Memory B cell (primary cell): ENCODE measurements at regions not wholly inside any gene's neighbourhood (a gene's known extent, or its start where the extent isn't known, plus 50 kb on each side); places are given as distances from the start of the nearest gene placed in this dataset.

Experiments used
- ATAC-seq: fragments of 150-1000 bp; cut with Tn5 transposase; 2 replicates; pipeline ENCODE4 v1.10.0; 2021; ENCODE audit warnings: low read depth, mild to moderate bottlenecking, moderate library complexity
- DNase-seq, 2 donors: peaks; one replicate each; pipeline ENCODE4 v3.0.0; 2022; ENCODE audit warnings: low spot score in 2 of 2
- H3K27ac Mint-ChIP-seq: one replicate; pipeline ENCODE4 v1.8.0; 2022; ENCODE audit warnings: mild to moderate bottlenecking, moderate library complexity, mixed read lengths
- H3K27me3 Mint-ChIP-seq: one replicate; pipeline ENCODE4 v1.8.0; 2022; ENCODE audit warnings: mixed read lengths
- H3K36me3 Mint-ChIP-seq: one replicate; pipeline ENCODE4 v1.8.0; 2022; ENCODE audit warnings: mild to moderate bottlenecking, mixed read lengths
- H3K4me1 Mint-ChIP-seq: one replicate; pipeline ENCODE4 v1.8.0; 2022; ENCODE audit warnings: mixed read lengths
- H3K4me3 Mint-ChIP-seq: one replicate; pipeline ENCODE4 v1.8.0; 2022; ENCODE audit warnings: mild to moderate bottlenecking, moderate library complexity, mixed read lengths
- H3K9me3 Mint-ChIP-seq: one replicate; pipeline ENCODE4 v1.8.0; 2022; ENCODE audit warnings: mixed read lengths

DNA sequence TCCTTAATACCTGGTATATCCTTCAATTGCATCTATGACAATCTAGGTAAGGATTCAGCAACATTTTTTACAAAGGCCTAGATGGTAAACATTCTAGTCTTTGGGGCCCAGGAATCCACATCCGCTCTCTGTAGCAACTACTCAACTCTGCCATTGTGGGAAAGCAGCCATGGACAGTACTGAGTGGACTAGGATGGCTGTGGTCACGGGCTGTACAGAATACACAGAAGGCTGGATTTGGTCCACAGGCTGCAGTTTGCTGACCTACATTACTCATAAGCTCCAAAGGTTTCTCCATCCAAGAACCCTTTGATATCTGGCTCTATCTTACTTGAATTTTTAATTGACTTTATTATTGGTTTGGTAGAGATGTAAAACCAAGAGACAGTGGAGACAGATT is 418.3 kb upstream of the LRRTM1 start:
- H3K4me1 Mint-ChIP-seq = no peaks in the 10 kb centered on the region
- no peaks in the 10 kb centered on the region for H3K27me3 Mint-ChIP-seq
- H3K27ac Mint-ChIP-seq = no peak overlapping the region
- DNase-seq (no peak), ATAC-seq (no peak)
- H3K4me3 Mint-ChIP-seq = no peak overlapping the region
- peaks cover 5% of the 10 kb centered on the region for H3K9me3 Mint-ChIP-seq
- no peaks in the 10 kb centered on the region for H3K36me3 Mint-ChIP-seq

DNA sequence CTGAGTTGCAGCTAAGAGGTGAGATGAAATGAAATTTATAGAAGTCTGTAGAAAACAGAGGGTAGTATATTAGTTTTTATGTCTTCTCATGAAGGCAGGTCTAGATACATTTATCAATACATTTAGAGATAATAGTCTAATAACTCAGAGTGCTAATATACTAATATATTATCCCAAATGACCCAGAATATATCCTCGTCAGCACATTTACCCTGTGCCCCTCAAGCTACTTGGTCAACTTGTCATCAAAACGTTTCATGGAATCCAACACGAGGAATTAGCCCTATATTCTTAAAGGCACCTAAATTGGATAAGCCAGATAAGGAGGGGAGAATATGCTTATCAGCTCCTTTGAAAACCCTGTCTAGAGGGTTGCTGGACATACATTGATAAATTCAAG is 415.1 kb upstream of the LRRTM1 start:
- Mint-ChIP-seq H3K4me3 (no peak overlapping the region), H3K27me3 (no peaks in the 10 kb centered on the region)

DNA sequence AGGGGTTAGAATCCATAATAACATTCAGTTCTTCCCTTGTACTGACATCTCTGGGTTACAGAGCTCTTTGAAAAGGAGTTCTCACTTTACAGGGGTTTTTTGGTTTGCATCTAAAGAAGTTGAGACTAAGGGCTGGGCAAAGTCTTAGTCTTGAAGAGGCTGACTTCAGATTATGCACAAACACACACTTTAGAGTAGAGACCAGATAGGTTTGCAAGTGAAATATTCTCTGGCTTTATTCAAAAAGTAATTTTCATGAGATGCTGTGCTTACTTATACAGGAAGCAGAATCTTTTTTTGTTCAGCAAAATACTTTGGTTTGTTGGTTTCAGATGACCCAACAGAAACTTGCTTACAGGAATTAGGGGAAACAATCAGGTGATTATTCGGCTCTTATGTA is 410.9 kb upstream of the LRRTM1 start:
- Mint-ChIP-seq H3K4me3 (no peak overlapping the region), H3K27ac (no peak overlapping the region), H3K4me1 (no peaks in the 10 kb centered on the region), H3K9me3 (peaks cover 5% of the 10 kb centered on the region), H3K36me3 (no peaks in the 10 kb centered on the region), H3K27me3 (no peaks in the 10 kb centered on the region)
- DNase-seq (no peak), ATAC-seq (no peak)

More for the DNA sequence above, 415.1 kb upstream of the LRRTM1 start:
- Mint-ChIP-seq H3K27ac (no peak overlapping the region), H3K36me3 (no peaks in the 10 kb centered on the region), H3K9me3 (peaks cover 5% of the 10 kb centered on the region), H3K4me1 (no peaks in the 10 kb centered on the region)
- no peak for DNase-seq
- ATAC-seq = no peak

DNA sequence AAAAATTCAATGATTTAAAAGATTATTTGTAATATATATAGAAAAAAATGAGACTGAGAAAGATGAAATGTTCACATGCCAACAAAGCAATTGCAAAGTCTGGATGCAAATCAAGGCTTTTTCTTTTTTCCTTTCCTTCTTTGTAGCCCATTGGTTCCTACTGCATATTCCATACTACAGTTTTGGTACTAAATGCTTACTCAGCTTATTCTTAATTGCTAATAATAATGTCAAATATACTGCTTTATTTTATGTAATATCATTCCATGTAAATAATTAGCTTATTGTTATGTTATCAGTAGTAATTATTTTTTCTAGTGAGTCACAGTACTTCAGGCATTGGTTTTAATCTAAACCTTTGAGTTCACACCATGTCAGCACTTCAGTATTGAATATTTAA is 407.4 kb upstream of the LRRTM1 start:
- Mint-ChIP-seq H3K27me3 (no peaks in the 10 kb centered on the region), H3K9me3 (peaks cover 5% of the 10 kb centered on the region)

DNA sequence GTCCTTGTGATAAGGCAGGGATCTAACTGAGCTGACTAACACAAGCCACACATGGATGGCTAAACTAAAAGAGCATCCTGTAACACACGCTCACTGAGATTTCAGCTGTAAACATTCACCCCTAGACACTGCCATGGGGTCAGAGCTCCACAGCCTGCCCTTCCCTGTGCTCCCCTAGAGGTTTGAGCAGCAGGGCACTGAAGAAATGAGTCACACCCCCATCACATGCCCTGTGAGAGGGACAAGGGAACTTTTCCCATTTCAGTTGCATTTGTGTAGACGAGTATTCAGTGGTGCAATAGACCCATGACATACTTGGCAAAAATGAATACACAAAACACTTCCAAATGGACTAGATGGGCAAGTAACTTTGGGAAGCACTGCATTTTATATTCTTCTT is 402.4 kb upstream of the LRRTM1 start:
- no peak overlapping the region for H3K4me3 Mint-ChIP-seq
- no peaks in the 10 kb centered on the region for H3K36me3 Mint-ChIP-seq
- no peaks in the 10 kb centered on the region for H3K27me3 Mint-ChIP-seq
- H3K27ac Mint-ChIP-seq = no peak overlapping the region
- H3K4me1 Mint-ChIP-seq = no peaks in the 10 kb centered on the region
- ATAC-seq = no peak
- DNase-seq = no peak
- H3K9me3 Mint-ChIP-seq = peaks cover 7% of the 10 kb centered on the region

More for the DNA sequence above, 407.4 kb upstream of the LRRTM1 start:
- Mint-ChIP-seq H3K27ac (no peak overlapping the region), H3K4me3 (no peak overlapping the region), H3K36me3 (no peaks in the 10 kb centered on the region), H3K4me1 (no peaks in the 10 kb centered on the region)
- ATAC-seq (no peak), DNase-seq (no peak)

DNA sequence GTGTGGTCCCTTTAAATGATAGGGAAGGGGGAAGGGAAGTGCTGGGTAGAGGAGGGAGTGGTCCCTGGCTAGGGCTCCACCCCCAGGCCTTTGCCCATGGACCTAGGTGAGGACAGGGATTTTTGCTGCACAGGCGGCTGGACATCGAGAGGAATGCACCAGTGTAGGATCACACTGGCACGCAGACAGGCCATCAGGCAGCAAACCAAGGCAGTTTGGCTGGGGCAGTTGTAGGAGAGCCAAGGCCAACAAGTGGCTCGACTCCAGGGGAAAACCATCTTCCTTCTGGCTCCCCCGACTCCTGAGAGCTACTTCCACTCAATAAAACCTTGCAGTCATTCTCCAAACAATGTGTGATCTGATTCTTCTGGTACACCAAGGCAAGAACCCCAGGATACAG is 402.0 kb upstream of the LRRTM1 start:
- peaks cover 8% of the 10 kb centered on the region for H3K9me3 Mint-ChIP-seq

DNA sequence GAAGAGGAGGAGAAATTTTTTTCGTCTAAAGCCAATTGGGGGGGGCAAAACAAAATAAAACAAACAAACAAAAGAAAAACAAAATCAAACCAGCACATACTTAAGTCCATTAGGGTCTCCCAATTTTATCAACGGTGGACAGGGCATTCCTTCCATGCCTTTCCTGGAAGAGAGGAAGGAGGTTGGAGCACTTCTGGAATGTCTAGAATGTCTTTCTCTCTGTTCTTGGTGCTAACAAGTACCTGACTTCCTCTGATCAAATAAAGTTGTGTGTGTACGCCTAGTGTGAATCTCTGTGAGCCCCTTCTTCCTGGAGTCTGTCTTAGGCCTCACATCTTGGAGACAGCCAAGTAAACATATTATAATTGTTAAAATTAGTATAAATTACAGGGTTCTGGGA is 399.0 kb upstream of the LRRTM1 start:
- Mint-ChIP-seq H3K9me3 (peaks cover 9% of the 10 kb centered on the region), H3K4me3 (no peak overlapping the region), H3K27me3 (no peaks in the 10 kb centered on the region), H3K4me1 (no peaks in the 10 kb centered on the region), H3K36me3 (no peaks in the 10 kb centered on the region), H3K27ac (no peak overlapping the region)
- DNase-seq = no peak
- no peak for ATAC-seq

More for the DNA sequence above, 402.0 kb upstream of the LRRTM1 start:
- ATAC-seq (no peak), DNase-seq (no peak)
- Mint-ChIP-seq H3K27ac (no peak overlapping the region), H3K4me1 (no peaks in the 10 kb centered on the region), H3K4me3 (no peak overlapping the region), H3K36me3 (no peaks in the 10 kb centered on the region), H3K27me3 (no peaks in the 10 kb centered on the region)

DNA sequence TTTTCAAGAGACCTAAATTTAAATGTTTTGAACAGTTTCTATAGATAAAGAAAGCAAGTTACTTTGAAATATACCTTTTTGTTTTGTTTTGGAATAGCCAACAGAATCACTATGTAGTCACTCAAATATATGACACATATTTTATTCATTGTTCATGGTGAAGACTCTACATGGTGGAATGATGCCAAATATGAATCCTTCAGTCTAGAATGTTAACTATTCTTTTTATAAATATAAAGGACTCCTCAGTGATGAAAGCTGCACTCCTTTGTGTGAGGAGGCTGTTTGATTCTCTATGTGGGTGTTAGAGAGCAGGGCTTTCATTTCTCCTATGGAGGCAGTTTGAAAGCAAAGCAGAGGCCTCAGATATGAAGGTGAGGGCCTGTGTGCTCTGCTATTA is 396.4 kb upstream of the LRRTM1 start:
- Mint-ChIP-seq H3K9me3 (peaks cover 14% of the 10 kb centered on the region), H3K27me3 (no peaks in the 10 kb centered on the region), H3K36me3 (no peaks in the 10 kb centered on the region), H3K4me1 (no peaks in the 10 kb centered on the region), H3K4me3 (no peak overlapping the region), H3K27ac (no peak overlapping the region)
- ATAC-seq = no peak
- DNase-seq = no peak
